ENCODE measurements at regions not wholly inside any gene's neighbourhood (a gene's known extent, or its start where the extent isn't known, plus 50 kb on each side); places are given as distances from the start of the nearest gene placed in this dataset.

DNA sequence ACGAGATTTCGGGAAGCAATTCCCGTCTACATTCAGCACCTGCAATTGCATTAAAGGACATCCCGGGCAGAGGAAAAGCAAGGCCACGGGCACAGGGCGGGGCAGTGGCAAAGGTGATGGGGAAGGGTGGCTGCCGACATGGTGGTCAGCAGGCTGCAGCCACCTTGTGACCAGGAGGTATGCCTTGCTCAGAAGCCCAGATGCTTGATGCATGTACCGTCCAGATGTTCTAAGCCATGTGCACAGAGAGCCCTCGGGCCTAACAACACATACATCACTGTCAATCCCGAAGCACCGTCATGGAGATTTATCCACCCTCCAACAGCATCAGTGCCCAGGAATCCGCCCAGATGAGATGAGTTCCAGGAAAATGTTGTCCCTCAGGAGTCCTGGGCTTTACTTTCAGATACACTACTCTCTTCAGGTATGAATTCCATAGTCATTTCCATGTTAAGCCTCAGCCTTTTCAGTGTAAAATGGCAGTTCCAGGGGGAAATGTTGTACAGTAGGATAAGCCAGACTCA lies 77.8 kb upstream of the FRMD1 start:
- TF ChIP-seq, protein P1, sequence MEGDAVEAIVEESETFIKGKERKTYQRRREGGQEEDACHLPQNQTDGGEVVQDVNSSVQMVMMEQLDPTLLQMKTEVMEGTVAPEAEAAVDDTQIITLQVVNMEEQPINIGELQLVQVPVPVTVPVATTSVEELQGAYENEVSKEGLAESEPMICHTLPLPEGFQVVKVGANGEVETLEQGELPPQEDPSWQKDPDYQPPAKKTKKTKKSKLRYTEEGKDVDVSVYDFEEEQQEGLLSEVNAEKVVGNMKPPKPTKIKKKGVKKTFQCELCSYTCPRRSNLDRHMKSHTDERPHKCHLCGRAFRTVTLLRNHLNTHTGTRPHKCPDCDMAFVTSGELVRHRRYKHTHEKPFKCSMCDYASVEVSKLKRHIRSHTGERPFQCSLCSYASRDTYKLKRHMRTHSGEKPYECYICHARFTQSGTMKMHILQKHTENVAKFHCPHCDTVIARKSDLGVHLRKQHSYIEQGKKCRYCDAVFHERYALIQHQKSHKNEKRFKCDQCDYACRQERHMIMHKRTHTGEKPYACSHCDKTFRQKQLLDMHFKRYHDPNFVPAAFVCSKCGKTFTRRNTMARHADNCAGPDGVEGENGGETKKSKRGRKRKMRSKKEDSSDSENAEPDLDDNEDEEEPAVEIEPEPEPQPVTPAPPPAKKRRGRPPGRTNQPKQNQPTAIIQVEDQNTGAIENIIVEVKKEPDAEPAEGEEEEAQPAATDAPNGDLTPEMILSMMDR (IDR thresholded peaks at IDR 0.05; ENCODE audit: poor library complexity), result no peak
- no peak for TF ChIP-seq EZH2phosphoT487 (IDR thresholded peaks at IDR 0.05; ENCODE audit: low read depth, severe bottlenecking, unreplicated experiment)

All from hepatocyte (in vitro differentiated cells).